Endothelial cell of umbilical vein (primary cell): ENCODE measurements at regions not wholly inside any gene's neighbourhood (a gene's known extent, or its start where the extent isn't known, plus 50 kb on each side); places are given as distances from the start of the nearest gene placed in this dataset.

Experiments
- BruUV-seq: library from RNA; stranded (reverse); fragments of 400-500 nt; replicated peaks from 2 replicates; lab custom pipeline; 2021; lab: Mats Ljungman, UMichigan
- CTCF ChIA-PET: fragments of 300-600, 350-600 bp; sonication (Branson Sonifier 250); formaldehyde crosslinking; loops from one replicate; lab custom pipeline; 2021; ENCODE audit warnings: antibody characterized with exemption, inconsistent platforms; lab: Charles Lee
- POLR2A ChIA-PET: fragments of 300-600, 350-600 bp; sonication (Branson Sonifier 250); formaldehyde crosslinking; loops from one replicate; lab custom pipeline; 2021; ENCODE audit warnings: antibody characterized with exemption, inconsistent platforms; lab: Charles Lee
- DNase-seq: peaks from one replicate; pipeline ENCODE4 v3.0.0-alpha.2; 2011; ENCODE audit warnings: low read depth, low spot score
- FAIRE-seq: peaks from 2 replicates; lab custom pipeline; 2011; peaks lifted over from hg19 to GRCh38; lab: Jason Lieb, UNC
- H2AFZ ChIP-seq: 2 replicates; pipeline ENCODE4 v1.6.0; 2012; ENCODE audit warnings: low read depth, low read length, control low read depth, inconsistent platforms
- H3K27ac ChIP-seq: 2 replicates; pipeline ENCODE4 v1.5.1; 2011; ENCODE audit warnings: low read depth, mild to moderate bottlenecking, control low read depth, low read length, moderate library complexity; ENCODE audit not compliant: insufficient read depth
- H3K27me3 ChIP-seq, 2 experiments: 2 replicates each; pipeline versions ENCODE4 v1.6.0 to v1.6.1; 2011; ENCODE audit warnings: low read length in 2 of 2, mixed read lengths in 1 of 2; ENCODE audit not compliant: control insufficient read depth in 2 of 2, insufficient read depth in 2 of 2
- H3K36me3 ChIP-seq, 2 experiments: 2 replicates in 1 of 2; 3 replicates in 1 of 2; pipeline ENCODE4 v1.5.1; 2011; ENCODE audit warnings: low read length in 2 of 2, mild to moderate bottlenecking in 1 of 2, moderate library complexity in 1 of 2; ENCODE audit not compliant: control insufficient read depth in 2 of 2, insufficient read depth in 2 of 2; ENCODE audit errors: extremely low read depth in 1 of 2
- H3K4me1 ChIP-seq: 3 replicates; pipeline ENCODE4 v1.5.1; 2011; ENCODE audit warnings: mild to moderate bottlenecking, low read length; ENCODE audit not compliant: control insufficient read depth, insufficient read depth; ENCODE audit errors: extremely low read depth
- H3K4me2 ChIP-seq: 2 replicates; pipeline ENCODE4 v1.6.1; 2011; ENCODE audit warnings: low read length, control low read depth, mixed read lengths; ENCODE audit not compliant: insufficient read depth
- H3K4me3 ChIP-seq, 3 experiments: fragments of 200-600 bp in 1 of 3; sonication (generic), shearing (Covaris generic) in 1 of 3; replicated peaks in 1 of 3; 2 replicates each; pipeline ENCODE4 v1.5.1; 2011 to 2016; ENCODE audit warnings: control low read depth in 3 of 3, low read length in 3 of 3, mild to moderate bottlenecking in 2 of 3, inconsistent platforms in 1 of 3, low read depth in 1 of 3, moderate library complexity in 1 of 3; ENCODE audit not compliant: insufficient read depth in 1 of 3
- H3K79me2 ChIP-seq: 2 replicates; pipeline ENCODE4 v1.6.0; 2012; ENCODE audit warnings: low read length, inconsistent platforms; ENCODE audit not compliant: control insufficient read depth, insufficient read depth
- H3K9ac ChIP-seq: replicated peaks from 2 replicates; pipeline ENCODE3; 2011; ENCODE audit warnings: low read length, control low read depth; ENCODE audit not compliant: insufficient read depth; ENCODE audit errors: extremely low read depth
- H3K9me1 ChIP-seq: replicated peaks from 3 replicates; pipeline ENCODE4 v1.6.0; 2011; ENCODE audit warnings: mild to moderate bottlenecking, low read length; ENCODE audit not compliant: control insufficient read depth, insufficient read depth; ENCODE audit errors: extremely low read depth
- H3K9me3 ChIP-seq: replicated peaks from 2 replicates; pipeline ENCODE4 v1.5.1; 2012; ENCODE audit warnings: low read length, inconsistent platforms; ENCODE audit not compliant: control insufficient read depth, insufficient read depth
- H4K20me1 ChIP-seq: replicated peaks from 2 replicates; pipeline ENCODE3; 2011; ENCODE audit warnings: mild to moderate bottlenecking, low read length; ENCODE audit not compliant: control insufficient read depth, insufficient read depth; ENCODE audit errors: extremely low read depth
- CTCF ChIP-seq, 2 donors: IDR thresholded peaks; 1 replicate in 1 of 2; 2 replicates in 1 of 2; pipeline ENCODE4 v1.5.1; 2011; ENCODE audit warnings: low read length in 2 of 2, mild to moderate bottlenecking in 2 of 2, moderate library complexity in 2 of 2, control low read depth in 1 of 2, inconsistent platforms in 1 of 2, low read depth in 1 of 2; ENCODE audit not compliant: insufficient read depth in 1 of 2; ENCODE audit errors: extremely low read depth in 1 of 2
- EZH2 ChIP-seq: IDR thresholded peaks from 2 replicates; pipeline ENCODE4 v1.6.1; 2012; ENCODE audit warnings: borderline replicate concordance, low read depth, mild to moderate bottlenecking, moderate library complexity, low read length, inconsistent platforms; ENCODE audit not compliant: severe bottlenecking
- FOS ChIP-seq: IDR thresholded peaks from 2 replicates; pipeline ENCODE4 v1.6.1; 2011; ENCODE audit warnings: mild to moderate bottlenecking, low read length, moderate library complexity, borderline replicate concordance; ENCODE audit not compliant: insufficient read depth
- GATA2 ChIP-seq: IDR thresholded peaks from 2 replicates; pipeline ENCODE4 v1.7.0; 2011; ENCODE audit warnings: low read depth, mild to moderate bottlenecking, moderate library complexity, mixed read lengths, low read length; ENCODE audit not compliant: insufficient read length, insufficient read depth
- JUN ChIP-seq: IDR thresholded peaks from 2 replicates; pipeline ENCODE4 v1.6.1; 2011; ENCODE audit warnings: borderline replicate concordance, low read depth; ENCODE audit not compliant: insufficient read length, insufficient read depth
- MYC ChIP-seq: IDR thresholded peaks from one replicate; pipeline ENCODE4 v1.6.1; 2011; ENCODE audit warnings: mild to moderate bottlenecking, low read depth, low read length
- POLR2A ChIP-seq: IDR thresholded peaks from 2 replicates; pipeline ENCODE4 v1.6.1; 2012; ENCODE audit warnings: low read depth, mild to moderate bottlenecking, control low read depth, low read length
- POLR2AphosphoS5 ChIP-seq: IDR thresholded peaks from 2 replicates; pipeline ENCODE4 v1.6.1; 2012; ENCODE audit warnings: low read depth, mild to moderate bottlenecking, control low read depth, low read length, moderate library complexity; ENCODE audit not compliant: insufficient read depth
- dilution Hi-C: fragments of 300-500 bp; cut with MboI; formaldehyde crosslinking; loops from one replicate; pipeline ENCODE4 v1.15.0; 2019; ENCODE audit warnings: low sequenced_read_pairs; ENCODE audit not compliant: extremely low pct_ligation_motif_present
- intact Hi-C: fragments of 100-400 bp; cut with micrococcal nuclease; formaldehyde crosslinking; loops from one replicate; pipeline ENCODE4 v1.10.0; 2022
- TF ChIP-seq, protein P1 (sequence below): IDR thresholded peaks from 2 replicates; pipeline ENCODE4 v1.6.1; 2011; ENCODE audit not compliant: insufficient read depth, insufficient read length

- ChIA-PET POLR2A (no interaction called here), CTCF (interaction anchor here (1.2 to 1.6 kb wide), 2 partner anchors 15 to 17 kb away, joined by 4 read pairs; no protein-coding TSS in a partner anchor)
- intact Hi-C loops, result no loop called here
- Histone ChIP-seq H3K9me3 (no peaks in the 10 kb centered on the region), H4K20me1 (no peaks in the 10 kb centered on the region), H3K9ac (no peak overlapping the region), H3K36me3 (no peaks in the 10 kb centered on the region), H3K9me1 (no peaks in the 10 kb centered on the region), H3K4me1 (no peaks in the 10 kb centered on the region), H2AFZ (no peak overlapping the region), H3K27ac (no peak overlapping the region), H3K4me3 (no peak overlapping the region), H3K79me2 (no peaks in the 10 kb centered on the region), H3K4me2 (no peak overlapping the region), H3K27me3 (no peaks in the 10 kb centered on the region)
- DNase-seq, result peak; percentile 1
- TF ChIP-seq POLR2A, result no peak
- TF ChIP-seq, protein P1, sequence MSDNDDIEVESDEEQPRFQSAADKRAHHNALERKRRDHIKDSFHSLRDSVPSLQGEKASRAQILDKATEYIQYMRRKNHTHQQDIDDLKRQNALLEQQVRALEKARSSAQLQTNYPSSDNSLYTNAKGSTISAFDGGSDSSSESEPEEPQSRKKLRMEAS, result no peak
- no peak for TF ChIP-seq EZH2
- no peak for TF ChIP-seq MYC
- TF ChIP-seq JUN, result no peak
- no peak for TF ChIP-seq POLR2AphosphoS5
- TF ChIP-seq GATA2, result no peak
- TF ChIP-seq FOS, result no peak
- no peak for TF ChIP-seq CTCF (IDR thresholded peaks at IDR 0.05; ENCODE audit: extremely low read depth in 1 of 2, insufficient read depth in 1 of 2, low read depth in 1 of 2, low read length in 2 of 2)
- FAIRE-seq, result no peak
- dilution Hi-C loops, result no loop called here
- BruUV-seq, result no TSS peak
These were observed 419.0 kb downstream of the PLK2 start for GRCh38 chr5:58040846-58041245.
